GM19438 (cell line): ENCODE measurements at regions not wholly inside any gene's neighbourhood (a gene's known extent, or its start where the extent isn't known, plus 50 kb on each side); places are given as distances from the start of the nearest gene placed in this dataset.
"Not testable (repeated sequence)": the region's sequence is repeated elsewhere in the genome, so short reads cannot be mapped to it uniquely, and the experiment has no call there.

Source experiments
- ATAC-seq: cut with Tn5 transposase; IDR thresholded peaks from one replicate; pipeline ENCODE4 v1.9.1; 2021; ENCODE audit warnings: low read depth; ENCODE audit not compliant: unreplicated experiment

GRCh38 chr5:82720213-82721086 is 356.7 kb downstream of the TMEM167A start:
- no peak for ATAC-seq

- ATAC-seq, result no peak
Observed at GRCh38 chr5:82719368-82719767, 357.8 kb downstream of the TMEM167A start.

- no peak for ATAC-seq
Observed at GRCh38 chr5:82717738-82718137, 359.5 kb downstream of the TMEM167A start.

GRCh38 chr5:82714732-82715131 is 362.5 kb downstream of the TMEM167A start:
- ATAC-seq, result not testable (repeated sequence)

GRCh38 chr5:82713811-82714210 is 363.4 kb downstream of the TMEM167A start:
- no peak for ATAC-seq

GRCh38 chr5:82707741-82708140 is 369.5 kb downstream of the TMEM167A start:
- ATAC-seq, result no peak

GRCh38 chr5:82704381-82704780 is 372.8 kb downstream of the TMEM167A start:
- ATAC-seq, result no peak

- no peak for ATAC-seq
Observed at GRCh38 chr5:82702046-82702445, 375.1 kb downstream of the TMEM167A start.

- ATAC-seq, result no peak
Observed at GRCh38 chr5:82699737-82700136, 377.5 kb downstream of the TMEM167A start.

- ATAC-seq, result no peak
Observed at GRCh38 chr5:82698026-82698425, 379.2 kb downstream of the TMEM167A start.

- no peak for ATAC-seq
Observed at GRCh38 chr5:82694711-82695285, 382.4 kb downstream of the TMEM167A start.

GRCh38 chr5:82692826-82693225 is 384.4 kb downstream of the TMEM167A start:
- ATAC-seq, result no peak

GRCh38 chr5:82684659-82685058 is 392.5 kb downstream of the TMEM167A start:
- no peak for ATAC-seq

- ATAC-seq, result no peak
Observed at GRCh38 chr5:82684165-82684564, 393.0 kb downstream of the TMEM167A start.

- ATAC-seq, result no peak
Observed at GRCh38 chr5:82679660-82680059, 397.5 kb downstream of the TMEM167A start.

- no peak for ATAC-seq
Observed at GRCh38 chr5:82676661-82677060, 398.5 kb upstream of the RPS23 start.

- ATAC-seq, result no peak
Observed at GRCh38 chr5:82674671-82675070, 396.5 kb upstream of the RPS23 start.

GRCh38 chr5:82673057-82673809 is 395.1 kb upstream of the RPS23 start:
- ATAC-seq, result no peak

- no peak for ATAC-seq
Observed at GRCh38 chr5:82670692-82671091, 392.5 kb upstream of the RPS23 start.

GRCh38 chr5:82669720-82670119 is 391.6 kb upstream of the RPS23 start:
- ATAC-seq, result no peak

- no peak for ATAC-seq
Observed at GRCh38 chr5:82666312-82666711, 388.2 kb upstream of the RPS23 start.
